ENCODE measurements at regions not wholly inside any gene's neighbourhood (a gene's known extent, or its start where the extent isn't known, plus 50 kb on each side); places are given as distances from the start of the nearest gene placed in this dataset.

GRCh38 chr5:38656568-38656967, 100.1 kb upstream of the LIFR start:
- no peak overlapping the region for H3K4me3 Mint-ChIP-seq
- DNase-seq: no peak
- ATAC-seq (replicated peaks): no peak
- H3K4me1 Mint-ChIP-seq: no peaks in the 10 kb centered on the region
- no peak overlapping the region for H3K27ac Mint-ChIP-seq
- no peaks in the 10 kb centered on the region for H3K9me3 Mint-ChIP-seq
- no peaks in the 10 kb centered on the region for H3K36me3 Mint-ChIP-seq
- H3K27me3 Mint-ChIP-seq: peaks cover 0 to 12% of the 10 kb centered on the region in 2 donors

DNA sequence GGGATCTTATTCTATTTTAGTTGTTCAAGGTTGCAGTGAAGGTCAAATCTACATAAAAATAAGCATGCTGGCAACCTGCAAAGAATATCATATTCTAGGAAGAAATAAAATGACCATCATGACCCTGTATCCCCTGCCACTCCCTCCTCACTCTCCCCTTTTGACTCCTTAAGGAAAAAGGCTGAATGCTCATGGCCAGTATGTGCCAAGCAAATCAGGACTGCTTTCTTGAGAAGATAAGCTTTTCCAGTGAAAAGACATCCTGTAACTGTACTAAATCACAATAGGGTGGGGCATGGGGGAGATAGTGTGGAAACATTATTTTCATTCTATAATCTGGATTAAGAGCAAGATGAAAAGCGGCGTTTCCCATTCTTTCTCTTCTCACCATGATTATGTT, 100.6 kb upstream of the LIFR start:
- Mint-ChIP-seq H3K9me3 (no peaks in the 10 kb centered on the region), H3K36me3 (no peaks in the 10 kb centered on the region), H3K4me3 (no peak overlapping the region), H3K27ac (no peak overlapping the region), H3K4me1 (no peaks in the 10 kb centered on the region), H3K27me3 (peaks cover under 1 to 15% of the 10 kb centered on the region in 2 donors)
- no peak for ATAC-seq (replicated peaks)
- DNase-seq: no peak

GRCh38 chr5:38660194-38660668, 103.8 kb upstream of the LIFR start:
- Mint-ChIP-seq H3K4me1 (no peaks in the 10 kb centered on the region), H3K4me3 (no peak overlapping the region), H3K36me3 (no peaks in the 10 kb centered on the region), H3K27ac (no peak overlapping the region), H3K9me3 (no peaks in the 10 kb centered on the region), H3K27me3 (peaks cover 7 to 8% of the 10 kb centered on the region in 2 donors)
- DNase-seq (no peak), ATAC-seq (replicated peaks) (no peak)

GRCh38 chr5:38662090-38662489, 105.6 kb upstream of the LIFR start:
- no peaks in the 10 kb centered on the region for H3K4me1 Mint-ChIP-seq
- no peak for ATAC-seq (replicated peaks)
- H3K27ac Mint-ChIP-seq: no peak overlapping the region
- no peak for DNase-seq
- H3K9me3 Mint-ChIP-seq: no peaks in the 10 kb centered on the region
- H3K27me3 Mint-ChIP-seq: peaks cover 8 to 17% of the 10 kb centered on the region in 2 donors
- H3K4me3 Mint-ChIP-seq: no peak overlapping the region
- H3K36me3 Mint-ChIP-seq: no peaks in the 10 kb centered on the region

DNA sequence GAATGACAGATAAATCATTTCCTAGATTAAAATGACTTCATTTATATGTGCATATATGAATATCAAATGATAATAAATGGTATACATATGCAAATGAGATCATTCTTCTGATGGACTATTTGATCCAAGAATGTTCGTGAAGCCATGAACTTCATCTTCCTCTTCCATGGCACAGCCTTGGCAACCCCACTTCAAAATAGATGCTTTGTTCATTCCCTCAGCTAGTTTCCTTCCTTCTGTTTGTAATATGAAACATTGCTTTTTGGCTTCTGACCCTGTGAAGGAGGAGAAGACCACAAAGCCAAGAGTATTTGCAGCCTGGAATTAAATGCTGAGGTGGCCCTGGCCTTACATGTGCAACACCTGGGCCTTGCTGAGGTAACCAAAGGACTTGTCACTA, 106.8 kb upstream of the LIFR start:
- no peaks in the 10 kb centered on the region for H3K9me3 Mint-ChIP-seq
- H3K4me3 Mint-ChIP-seq: no peak overlapping the region
- H3K4me1 Mint-ChIP-seq: no peaks in the 10 kb centered on the region
- H3K27ac Mint-ChIP-seq: no peak overlapping the region
- no peaks in the 10 kb centered on the region for H3K36me3 Mint-ChIP-seq
- peaks cover 8 to 18% of the 10 kb centered on the region in 2 donors for H3K27me3 Mint-ChIP-seq
- DNase-seq (no peak), ATAC-seq (replicated peaks) (no peak)

- peaks cover 8 to 16% of the 10 kb centered on the region in 2 donors for H3K27me3 Mint-ChIP-seq
- H3K36me3 Mint-ChIP-seq: no peaks in the 10 kb centered on the region
- DNase-seq (no peak), ATAC-seq (replicated peaks) (no peak)
- no peaks in the 10 kb centered on the region for H3K4me1 Mint-ChIP-seq
- H3K9me3 Mint-ChIP-seq: no peaks in the 10 kb centered on the region
- H3K4me3 Mint-ChIP-seq: no peak overlapping the region
- no peak overlapping the region for H3K27ac Mint-ChIP-seq
Observed at GRCh38 chr5:38666668-38667498, 110.4 kb upstream of the LIFR start.

- Mint-ChIP-seq H3K36me3 (no peaks in the 10 kb centered on the region), H3K9me3 (no peaks in the 10 kb centered on the region), H3K27me3 (peaks cover 6 to 11% of the 10 kb centered on the region in 2 donors), H3K4me1 (no peaks in the 10 kb centered on the region), H3K27ac (no peak overlapping the region), H3K4me3 (no peak overlapping the region)
- no peak for DNase-seq
- no peak for ATAC-seq (replicated peaks)
Observed at GRCh38 chr5:38667499-38667776, 111.0 kb upstream of the LIFR start.

GRCh38 chr5:38669361-38669880, 113.0 kb upstream of the LIFR start:
- DNase-seq: no peak
- peaks cover 6 to 11% of the 10 kb centered on the region in 2 donors for H3K27me3 Mint-ChIP-seq
- H3K36me3 Mint-ChIP-seq: no peaks in the 10 kb centered on the region
- H3K27ac Mint-ChIP-seq: no peak overlapping the region
- H3K4me1 Mint-ChIP-seq: no peaks in the 10 kb centered on the region
- H3K4me3 Mint-ChIP-seq: no peak overlapping the region
- H3K9me3 Mint-ChIP-seq: peaks cover 0 to 2% of the 10 kb centered on the region in 2 donors
- ATAC-seq (replicated peaks): no peak

DNA sequence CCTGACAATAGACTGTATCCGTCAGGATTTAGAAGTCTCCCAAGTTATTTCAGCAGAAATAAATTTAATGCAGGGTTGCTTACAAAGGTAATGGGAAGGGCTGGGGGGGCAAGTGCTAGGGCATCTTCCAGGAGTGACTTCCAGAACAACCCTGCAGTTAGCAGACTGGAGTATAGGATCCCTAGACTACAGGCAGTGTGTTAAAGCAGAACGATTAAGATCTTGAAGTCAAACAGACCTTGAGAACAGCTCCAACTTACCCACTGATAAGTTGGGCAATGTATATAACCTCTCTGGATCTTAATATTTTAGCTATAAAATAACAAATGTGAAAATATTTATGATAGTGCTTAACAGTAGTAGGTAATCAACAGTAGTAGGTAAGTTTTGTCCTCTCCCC, 113.6 kb upstream of the LIFR start:
- Mint-ChIP-seq H3K4me3 (no peak overlapping the region), H3K27ac (no peak overlapping the region), H3K36me3 (no peaks in the 10 kb centered on the region), H3K9me3 (peaks cover 0 to 2% of the 10 kb centered on the region in 2 donors), H3K4me1 (no peaks in the 10 kb centered on the region), H3K27me3 (peaks cover 2 to 11% of the 10 kb centered on the region in 2 donors)
- no peak for DNase-seq
- ATAC-seq (replicated peaks): no peak

DNA sequence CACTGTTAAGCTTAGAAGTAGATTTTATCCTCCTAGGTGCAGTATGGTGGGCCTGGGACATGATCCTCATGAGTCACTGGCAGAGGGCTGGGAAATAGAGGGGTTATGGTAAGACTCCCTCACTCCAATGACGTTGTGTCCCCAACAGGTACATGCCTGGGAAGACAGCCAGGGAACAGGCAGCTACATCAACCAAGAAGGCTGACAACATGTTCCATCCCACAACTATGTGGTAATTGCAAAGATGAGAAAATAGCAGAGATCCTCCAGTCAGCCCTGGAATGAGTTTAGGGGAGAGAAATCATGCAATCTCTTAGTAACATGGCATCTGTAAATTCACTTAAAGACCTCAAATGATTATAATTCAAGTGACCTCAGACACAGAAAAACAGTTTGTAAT, 114.4 kb upstream of the LIFR start:
- Mint-ChIP-seq H3K36me3 (no peaks in the 10 kb centered on the region), H3K4me3 (no peak overlapping the region), H3K27me3 (peaks cover 0 to 11% of the 10 kb centered on the region in 2 donors), H3K4me1 (no peaks in the 10 kb centered on the region), H3K9me3 (peaks cover 3 to 6% of the 10 kb centered on the region in 2 donors), H3K27ac (no peak overlapping the region)
- ATAC-seq (replicated peaks): no peak
- no peak for DNase-seq

DNA sequence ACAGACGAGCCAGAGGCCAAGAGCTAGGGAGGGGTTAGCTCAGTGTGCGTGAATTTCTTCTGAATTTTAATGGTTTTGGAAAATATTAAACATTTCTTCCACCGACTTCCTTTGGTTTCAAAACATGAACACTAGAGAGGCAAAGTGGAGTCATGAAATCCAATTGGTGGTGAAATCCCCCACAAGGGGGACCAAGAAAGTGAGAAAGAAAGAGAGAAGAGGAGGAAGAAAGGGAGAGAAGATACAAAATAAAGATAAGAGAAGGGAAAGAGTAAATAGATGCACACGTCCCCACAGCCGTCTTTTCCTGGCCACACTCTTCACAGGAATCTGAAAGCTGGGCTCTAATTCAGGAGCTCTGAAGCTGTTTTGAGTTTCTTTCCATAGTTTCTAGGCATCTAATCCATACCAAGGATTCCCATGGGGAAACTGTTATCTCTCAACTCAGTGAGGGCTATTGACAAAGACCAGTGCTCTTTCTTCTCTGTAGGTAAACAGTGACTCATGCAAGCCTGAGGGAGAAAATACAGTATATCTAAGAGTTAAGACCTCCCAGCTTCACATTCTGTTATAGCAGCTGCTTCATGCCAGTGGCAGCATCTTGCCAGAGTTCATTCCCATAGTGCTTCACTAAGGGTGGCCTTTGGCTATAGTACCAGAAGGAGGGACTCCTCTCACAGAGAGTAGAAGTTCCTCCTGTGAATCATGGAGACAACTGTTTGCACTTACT, 115.8 kb upstream of the LIFR start:
- no peaks in the 10 kb centered on the region for H3K36me3 Mint-ChIP-seq
- no peak for ATAC-seq (replicated peaks)
- no peak overlapping the region for H3K27ac Mint-ChIP-seq
- no peaks in the 10 kb centered on the region for H3K4me1 Mint-ChIP-seq
- no peak overlapping the region for H3K4me3 Mint-ChIP-seq
- peaks cover 4 to 8% of the 10 kb centered on the region in 2 donors for H3K9me3 Mint-ChIP-seq
- H3K27me3 Mint-ChIP-seq: no peaks in the 10 kb centered on the region
- no peak for DNase-seq

DNA sequence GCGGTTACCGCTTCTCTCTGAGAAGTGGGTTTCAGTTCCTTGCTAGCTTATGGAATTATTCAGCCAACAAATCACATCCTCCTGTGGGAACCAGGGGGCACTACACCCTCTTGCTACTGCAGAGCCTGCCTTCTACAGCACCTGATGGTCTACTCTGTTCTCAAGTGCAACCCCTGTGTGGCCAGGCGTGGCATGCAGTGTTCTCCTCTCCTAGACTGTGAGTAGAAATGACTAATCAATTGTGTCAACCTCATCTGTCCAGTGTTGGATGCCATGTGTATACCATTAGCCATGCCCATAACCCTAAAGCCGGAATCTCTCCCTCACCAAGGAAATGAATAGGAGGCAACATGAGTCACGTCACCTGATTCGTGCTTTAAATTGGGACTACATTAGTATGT, 117.2 kb upstream of the LIFR start:
- Mint-ChIP-seq H3K4me1 (no peaks in the 10 kb centered on the region), H3K9me3 (peaks cover 4 to 8% of the 10 kb centered on the region in 2 donors), H3K27ac (no peak overlapping the region), H3K4me3 (no peak overlapping the region), H3K36me3 (no peaks in the 10 kb centered on the region), H3K27me3 (no peaks in the 10 kb centered on the region)
- ATAC-seq (replicated peaks): peak in 1 of 2 donors; percentile 53
- DNase-seq: no peak

DNA sequence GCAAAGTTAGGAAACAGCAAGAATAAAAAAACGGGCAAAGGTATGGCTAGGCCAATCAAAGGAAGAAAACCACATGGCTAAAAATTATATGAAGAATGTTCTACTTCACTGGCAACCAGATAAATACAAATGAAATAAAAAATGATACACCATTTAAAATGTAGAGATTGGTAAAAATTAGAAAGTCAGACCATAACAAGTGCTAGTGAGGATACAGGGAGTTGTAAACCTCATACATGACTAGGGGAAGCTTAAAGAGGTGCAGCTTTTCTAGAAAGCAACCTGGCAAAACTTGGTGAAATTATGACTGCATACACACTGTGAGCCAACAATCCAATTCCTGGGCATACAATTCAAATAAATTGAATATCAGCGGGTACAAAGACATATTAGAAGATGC, 119.0 kb upstream of the LIFR start:
- ATAC-seq (replicated peaks): no peak
- Mint-ChIP-seq H3K27ac (no peak overlapping the region), H3K9me3 (peaks cover 4 to 8% of the 10 kb centered on the region in 2 donors), H3K4me1 (no peaks in the 10 kb centered on the region), H3K4me3 (no peak overlapping the region), H3K27me3 (no peaks in the 10 kb centered on the region), H3K36me3 (no peaks in the 10 kb centered on the region)
- DNase-seq: no peak

DNA sequence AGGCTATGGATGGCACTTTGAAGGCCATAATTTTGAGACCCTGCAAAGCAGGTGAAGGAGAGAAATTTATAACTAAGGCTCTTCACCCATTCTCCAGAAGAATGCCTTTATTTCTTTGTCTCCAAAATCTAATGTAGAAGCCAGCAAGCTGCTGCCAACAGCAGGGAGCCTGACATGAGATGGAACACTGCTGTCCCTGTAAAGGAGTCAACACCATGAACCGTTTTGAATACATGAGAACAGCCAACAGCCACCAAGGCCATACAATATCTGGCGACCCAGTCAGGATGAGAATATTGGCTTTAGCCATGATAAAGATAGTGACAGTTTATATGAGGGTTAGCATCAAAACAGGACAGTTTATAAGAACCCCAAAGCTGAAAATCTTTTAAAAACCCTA, 121.2 kb upstream of the LIFR start:
- Mint-ChIP-seq H3K4me1 (no peaks in the 10 kb centered on the region), H3K9me3 (peaks cover 4 to 8% of the 10 kb centered on the region in 2 donors), H3K27me3 (peaks cover 0 to 6% of the 10 kb centered on the region in 2 donors), H3K27ac (no peak overlapping the region), H3K4me3 (no peak overlapping the region), H3K36me3 (no peaks in the 10 kb centered on the region)
- no peak for DNase-seq
- ATAC-seq (replicated peaks): no peak

DNA sequence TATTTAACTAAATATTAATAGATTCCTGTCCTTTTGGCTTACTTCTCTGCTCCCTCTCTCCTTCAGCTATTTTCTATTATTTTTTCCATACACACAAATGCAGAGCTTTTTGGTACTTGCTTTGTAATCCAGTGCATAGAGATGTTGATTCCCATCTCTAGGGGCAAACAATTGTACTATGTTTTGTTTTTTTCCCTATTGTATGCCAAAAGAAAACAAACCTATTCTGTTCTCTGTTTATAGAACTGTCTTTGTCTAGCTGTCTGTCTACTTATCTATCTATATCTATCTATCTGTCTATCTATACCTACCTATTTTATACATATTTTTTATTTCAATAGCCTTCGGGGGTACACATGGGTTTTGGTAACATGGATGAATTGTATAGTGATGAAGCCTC, 121.6 kb upstream of the LIFR start:
- Mint-ChIP-seq H3K4me1 (no peaks in the 10 kb centered on the region), H3K4me3 (no peak overlapping the region), H3K27ac (no peak overlapping the region), H3K36me3 (no peaks in the 10 kb centered on the region), H3K9me3 (peaks cover 4 to 8% of the 10 kb centered on the region in 2 donors), H3K27me3 (peaks cover 0 to 6% of the 10 kb centered on the region in 2 donors)
- ATAC-seq (replicated peaks): no peak
- DNase-seq: no peak
